ENCODE measurements at regions not wholly inside any gene's neighbourhood (a gene's known extent, or its start where the extent isn't known, plus 50 kb on each side); places are given as distances from the start of the nearest gene placed in this dataset.

DNA sequence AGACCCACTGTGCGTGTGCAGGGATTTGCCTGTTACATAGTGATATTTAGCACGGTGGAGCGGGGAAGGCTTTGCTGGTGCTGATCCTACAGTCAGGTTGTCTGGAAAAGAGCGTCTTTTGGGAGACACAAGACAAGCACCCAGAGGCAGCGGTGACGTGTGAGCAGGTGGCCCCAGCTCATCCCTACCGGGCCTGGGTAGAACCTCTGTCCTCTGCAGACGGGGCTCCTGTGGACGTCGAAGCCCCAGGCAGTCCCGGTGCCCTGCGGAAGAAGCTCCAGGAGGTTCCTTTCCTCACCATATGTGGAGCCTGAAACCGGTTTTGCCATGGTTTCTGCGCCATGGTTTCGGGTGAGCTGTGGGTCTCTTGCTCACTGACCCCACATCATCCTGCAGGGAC lies 68.9 kb upstream of the AFDN start:
- no peak for TF ChIP-seq GATA2 (IDR thresholded peaks at IDR 0.05; ENCODE audit: low read depth, low read length)
- no peak for TF ChIP-seq GATA3 (IDR thresholded peaks at IDR 0.05; ENCODE audit: low read depth, low read length)
